SJCRH30 (cell line): ENCODE measurements at regions not wholly inside any gene's neighbourhood (a gene's known extent, or its start where the extent isn't known, plus 50 kb on each side); places are given as distances from the start of the nearest gene placed in this dataset.

Source experiments
- DNase-seq, 2 experiments: peaks; one replicate each; pipeline ENCODE4 v3.0.0-alpha.2; 2015 to 2020
- H3K27ac ChIP-seq: fragments of 250-450 bp; sonication (Bioruptor Pico); 2 replicates; pipeline ENCODE4 v1.5.1; 2020; ENCODE audit warnings: mild to moderate bottlenecking, moderate library complexity
- H3K27me3 ChIP-seq: fragments of 250-450 bp; sonication (Bioruptor Pico); 2 replicates; pipeline ENCODE4 v1.5.1; 2020; ENCODE audit warnings: mild to moderate bottlenecking, moderate library complexity
- H3K36me3 ChIP-seq: fragments of 250-450 bp; sonication (Bioruptor Pico); 2 replicates; pipeline ENCODE4 v1.5.1; 2020; ENCODE audit warnings: mild to moderate bottlenecking, moderate library complexity
- H3K4me1 ChIP-seq: fragments of 250-450 bp; sonication (Bioruptor Pico); 2 replicates; pipeline ENCODE4 v1.5.1; 2020; ENCODE audit warnings: mild to moderate bottlenecking, moderate library complexity
- H3K4me3 ChIP-seq: fragments of 250-450 bp; sonication (Bioruptor Pico); 2 replicates; pipeline ENCODE4 v1.5.1; 2020; ENCODE audit warnings: mild to moderate bottlenecking, moderate library complexity
- H3K9me3 ChIP-seq: fragments of 250-450 bp; sonication (Bioruptor Pico); replicated peaks from 2 replicates; pipeline ENCODE4 v1.5.1; 2020; ENCODE audit warnings: mild to moderate bottlenecking, moderate library complexity

DNA sequence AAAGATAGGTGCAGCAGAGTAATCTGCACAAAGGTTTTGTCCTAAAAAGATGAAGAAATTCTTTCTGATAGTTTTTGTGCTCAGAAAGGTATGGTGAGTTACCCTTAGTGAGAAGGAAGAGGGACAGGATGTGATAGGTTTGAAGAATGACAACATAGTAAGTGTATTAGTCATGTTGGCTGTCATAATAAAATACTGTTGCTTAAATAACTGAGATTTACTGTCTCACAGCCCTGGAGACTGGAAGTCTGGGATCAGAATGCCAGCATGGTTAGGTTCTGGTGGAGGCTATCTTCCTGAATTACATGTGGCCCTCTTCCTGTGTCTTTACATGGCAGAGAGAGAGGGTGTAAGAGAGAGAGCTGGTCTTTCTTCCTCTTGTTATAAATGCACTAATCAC, 965.2 kb downstream of the TTLL7 start:
- H3K9me3 ChIP-seq, result peaks cover 11% of the 10 kb centered on the region

DNA sequence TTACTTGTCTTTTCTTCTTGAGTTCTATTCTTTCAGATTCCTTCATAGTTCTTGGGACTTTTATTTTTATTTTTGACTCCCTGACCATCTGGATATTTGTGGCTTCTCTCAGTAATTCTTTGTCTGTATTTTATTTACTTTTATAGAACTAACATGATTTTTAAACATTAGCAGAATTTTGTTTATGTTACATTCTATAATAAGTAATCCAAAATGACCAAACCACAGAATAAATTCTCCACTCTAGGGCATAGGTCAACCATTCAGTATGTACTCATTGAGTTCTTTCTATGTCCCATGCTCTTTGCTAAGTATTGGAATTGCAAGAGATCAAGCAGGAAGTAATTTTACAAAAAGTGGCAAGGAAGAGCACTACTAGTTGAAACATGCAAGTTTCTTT, 969.0 kb downstream of the TTLL7 start:
- no peak overlapping the region for H3K27ac ChIP-seq
- no peak for DNase-seq
- H3K27me3 ChIP-seq, result no peaks in the 10 kb centered on the region
- no peaks in the 10 kb centered on the region for H3K4me1 ChIP-seq
- no peaks in the 10 kb centered on the region for H3K36me3 ChIP-seq
- H3K4me3 ChIP-seq, result no peak overlapping the region
- peaks cover 3% of the 10 kb centered on the region; the same call in 1 of the 2 replicates for H3K9me3 ChIP-seq

More for the DNA sequence above, 965.2 kb downstream of the TTLL7 start:
- no peak for DNase-seq
- H3K4me3 ChIP-seq, result no peak overlapping the region
- no peaks in the 10 kb centered on the region for H3K27me3 ChIP-seq
- no peaks in the 10 kb centered on the region for H3K36me3 ChIP-seq
- H3K27ac ChIP-seq, result no peak overlapping the region
- H3K4me1 ChIP-seq, result no peaks in the 10 kb centered on the region

GRCh38 chr1:83029050-83029449, 969.9 kb downstream of the TTLL7 start:
- Histone ChIP-seq H3K36me3 (no peaks in the 10 kb centered on the region), H3K4me3 (no peak overlapping the region), H3K27me3 (no peaks in the 10 kb centered on the region), H3K9me3 (no peaks in the 10 kb centered on the region; the same call in 1 of the 2 replicates), H3K27ac (no peak overlapping the region), H3K4me1 (no peaks in the 10 kb centered on the region)
- DNase-seq, result no peak

DNA sequence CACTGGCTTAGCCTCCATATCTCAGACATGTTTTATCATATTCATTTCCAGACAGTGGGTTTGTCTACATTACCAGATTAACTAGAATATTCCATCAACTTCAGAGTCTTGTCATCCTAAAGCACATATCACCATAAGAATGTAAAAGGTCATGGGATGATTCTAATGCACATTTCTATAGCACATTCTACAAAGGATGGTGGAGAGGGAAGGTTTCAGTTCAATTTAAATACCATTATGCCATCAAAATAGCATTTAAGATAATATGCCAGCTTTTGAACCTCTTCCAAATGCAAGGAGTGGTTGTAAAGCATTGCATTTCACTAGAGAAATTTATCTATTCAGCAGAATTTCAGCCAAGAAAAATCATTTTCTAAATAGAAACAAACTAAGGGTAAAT, 970.5 kb downstream of the TTLL7 start:
- H3K27ac ChIP-seq, result no peak overlapping the region
- H3K36me3 ChIP-seq, result no peaks in the 10 kb centered on the region
- H3K4me3 ChIP-seq, result no peak overlapping the region
- no peaks in the 10 kb centered on the region for H3K27me3 ChIP-seq
- H3K4me1 ChIP-seq, result no peaks in the 10 kb centered on the region
- H3K9me3 ChIP-seq, result no peaks in the 10 kb centered on the region
- no peak for DNase-seq

DNA sequence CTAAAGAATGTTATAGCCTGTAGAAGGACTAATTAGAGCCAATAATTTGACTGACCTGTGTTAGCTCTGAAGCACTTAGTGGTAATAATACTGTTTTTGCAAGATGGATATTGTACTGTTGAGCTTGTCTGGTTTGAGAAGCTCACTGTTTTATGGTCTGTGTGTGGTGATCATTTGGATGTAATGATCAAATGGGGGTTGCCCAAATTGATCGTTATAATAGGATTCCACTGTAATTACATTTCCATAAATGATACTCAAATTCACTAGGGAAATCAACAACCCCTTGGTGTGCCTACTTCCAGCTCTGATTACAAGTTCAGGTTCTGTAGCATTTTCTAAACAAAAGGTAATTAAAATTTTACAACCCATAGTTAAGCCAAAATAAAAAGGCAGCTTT, 971.4 kb downstream of the TTLL7 start:
- Histone ChIP-seq H3K9me3 (no peaks in the 10 kb centered on the region), H3K27ac (no peak overlapping the region), H3K36me3 (no peaks in the 10 kb centered on the region), H3K4me1 (no peaks in the 10 kb centered on the region), H3K4me3 (no peak overlapping the region), H3K27me3 (no peaks in the 10 kb centered on the region)
- no peak for DNase-seq

- no peaks in the 10 kb centered on the region for H3K27me3 ChIP-seq
- H3K4me3 ChIP-seq, result no peak overlapping the region
- no peaks in the 10 kb centered on the region for H3K36me3 ChIP-seq
- H3K4me1 ChIP-seq, result no peaks in the 10 kb centered on the region
- no peaks in the 10 kb centered on the region for H3K9me3 ChIP-seq
- no peak for DNase-seq
- H3K27ac ChIP-seq, result no peak overlapping the region
Measured at GRCh38 chr1:83026745-83027144, 972.2 kb downstream of the TTLL7 start.

DNA sequence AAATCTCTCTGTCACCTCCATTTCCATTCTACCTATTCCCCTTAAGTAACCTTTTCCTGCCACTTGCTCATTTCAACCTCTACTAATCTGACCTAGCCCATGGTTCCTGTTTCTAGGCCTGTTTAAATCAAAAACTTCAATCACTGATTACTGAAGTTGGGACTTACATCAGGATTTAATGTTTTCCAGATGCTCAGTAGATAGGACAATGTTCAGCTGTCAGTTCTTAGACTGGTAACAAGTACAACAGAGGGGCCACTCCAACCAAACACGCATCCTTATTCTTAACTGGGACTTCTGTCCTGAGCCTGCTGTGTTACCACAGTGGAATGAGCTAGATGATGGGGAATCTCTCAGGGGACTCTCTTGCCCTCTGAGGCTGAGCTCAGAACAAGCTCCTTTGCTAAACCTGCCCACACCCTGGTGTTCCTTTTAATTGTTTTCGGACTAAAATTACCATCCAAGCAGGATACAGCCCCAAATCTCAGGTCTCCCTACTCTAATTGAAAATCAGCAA, 974.6 kb downstream of the TTLL7 start:
- H3K4me1 ChIP-seq, result no peaks in the 10 kb centered on the region
- no peak overlapping the region for H3K27ac ChIP-seq
- no peak for DNase-seq
- H3K4me3 ChIP-seq, result no peak overlapping the region
- no peaks in the 10 kb centered on the region for H3K27me3 ChIP-seq
- no peaks in the 10 kb centered on the region for H3K36me3 ChIP-seq
- H3K9me3 ChIP-seq, result no peaks in the 10 kb centered on the region

- no peak for DNase-seq
- Histone ChIP-seq H3K36me3 (no peaks in the 10 kb centered on the region), H3K4me1 (no peaks in the 10 kb centered on the region), H3K27ac (no peak overlapping the region), H3K9me3 (no peaks in the 10 kb centered on the region), H3K4me3 (no peak overlapping the region), H3K27me3 (no peaks in the 10 kb centered on the region)
Measured at GRCh38 chr1:83023212-83023611, 975.7 kb downstream of the TTLL7 start.

DNA sequence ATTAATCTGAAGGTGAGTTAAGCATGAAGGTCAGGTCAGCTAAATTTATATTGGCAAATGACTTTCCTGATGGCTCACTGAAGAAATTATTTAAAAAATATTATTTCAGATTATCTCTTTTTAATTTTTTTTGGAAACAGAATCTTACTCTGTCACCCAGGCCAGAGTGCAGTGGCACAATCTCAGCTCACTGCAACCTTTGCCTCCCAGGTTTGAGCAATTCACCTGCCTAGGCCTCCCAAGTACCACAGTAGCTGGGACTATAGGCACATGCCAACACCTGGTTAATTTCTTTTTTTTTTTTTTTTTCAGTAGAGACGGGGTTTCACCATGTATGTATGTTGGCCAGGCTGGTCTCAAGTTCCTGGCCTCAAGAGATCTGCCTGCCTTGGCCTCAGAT, 976.7 kb downstream of the TTLL7 start:
- no peaks in the 10 kb centered on the region for H3K27me3 ChIP-seq
- no peak for DNase-seq
- no peak overlapping the region for H3K27ac ChIP-seq
- no peaks in the 10 kb centered on the region for H3K36me3 ChIP-seq
- H3K4me1 ChIP-seq, result no peaks in the 10 kb centered on the region
- no peaks in the 10 kb centered on the region for H3K9me3 ChIP-seq
- H3K4me3 ChIP-seq, result no peak overlapping the region

DNA sequence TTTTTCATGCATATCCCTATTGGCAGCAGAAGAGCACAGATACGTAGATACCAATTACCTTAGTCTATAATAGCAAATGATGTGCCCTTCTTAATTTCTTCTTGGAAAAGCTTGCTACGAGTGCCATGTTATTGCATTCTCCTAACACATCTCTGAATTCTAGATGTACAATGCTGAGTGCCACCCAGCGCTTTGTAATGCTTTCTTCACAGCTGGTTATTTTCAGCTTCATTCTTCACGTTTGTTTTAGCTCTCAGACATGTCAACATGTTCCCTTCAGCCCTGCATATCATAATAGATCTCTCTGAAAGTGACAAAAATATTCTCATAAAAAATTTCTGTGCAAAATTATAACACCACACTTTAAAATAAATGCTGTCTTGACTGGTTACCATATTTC, 981.2 kb downstream of the TTLL7 start:
- Histone ChIP-seq H3K27me3 (no peaks in the 10 kb centered on the region), H3K4me1 (no peaks in the 10 kb centered on the region), H3K4me3 (no peak overlapping the region), H3K9me3 (no peaks in the 10 kb centered on the region), H3K27ac (no peak overlapping the region), H3K36me3 (no peaks in the 10 kb centered on the region)
- no peak for DNase-seq

DNA sequence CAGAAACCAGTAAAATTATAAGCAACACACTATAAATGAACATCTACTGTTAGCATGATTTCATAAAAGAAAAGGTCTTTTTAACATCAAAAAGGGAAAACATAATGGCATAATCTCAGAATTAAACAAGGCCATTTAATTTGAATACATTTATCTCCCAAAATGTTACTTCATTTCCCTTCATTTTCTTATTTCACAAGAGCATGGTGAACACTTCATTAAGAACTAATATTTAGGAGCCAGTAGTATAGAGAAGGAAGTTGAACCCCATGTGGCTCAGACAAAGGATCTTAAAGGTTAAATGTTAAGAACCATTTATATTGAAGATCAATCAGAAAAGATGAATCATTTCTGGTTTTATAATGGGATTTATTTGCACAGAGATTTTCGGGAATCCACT, 981.7 kb downstream of the TTLL7 start:
- H3K4me1 ChIP-seq, result no peaks in the 10 kb centered on the region
- no peak for DNase-seq
- H3K9me3 ChIP-seq, result no peaks in the 10 kb centered on the region
- no peaks in the 10 kb centered on the region for H3K27me3 ChIP-seq
- no peaks in the 10 kb centered on the region for H3K36me3 ChIP-seq
- no peak overlapping the region for H3K4me3 ChIP-seq
- no peak overlapping the region for H3K27ac ChIP-seq

- Histone ChIP-seq H3K27ac (no peak overlapping the region), H3K9me3 (no peaks in the 10 kb centered on the region), H3K4me1 (no peaks in the 10 kb centered on the region), H3K36me3 (no peaks in the 10 kb centered on the region), H3K4me3 (no peak overlapping the region), H3K27me3 (no peaks in the 10 kb centered on the region)
- DNase-seq, result no peak
Measured at GRCh38 chr1:83016354-83016849, 982.5 kb downstream of the TTLL7 start.

DNA sequence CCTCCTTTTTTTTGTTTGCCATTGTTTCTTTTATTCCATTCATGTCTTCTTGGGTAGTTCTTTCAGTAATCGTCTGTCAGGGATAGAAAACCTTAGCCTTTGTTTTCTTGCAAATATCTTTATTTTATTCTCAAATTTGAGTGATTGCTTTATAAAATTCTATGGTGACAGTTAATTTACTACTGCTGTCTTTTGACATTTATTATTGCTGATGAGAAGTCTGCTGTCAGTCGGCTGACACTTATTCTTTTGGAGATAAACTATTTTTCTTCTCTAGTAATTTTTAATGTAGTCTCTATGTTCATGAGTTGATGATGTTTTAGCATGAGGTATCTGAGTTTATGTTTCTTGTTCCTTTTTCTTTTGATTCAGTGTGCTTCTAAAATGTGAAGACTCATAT, 983.8 kb downstream of the TTLL7 start:
- H3K27me3 ChIP-seq, result no peaks in the 10 kb centered on the region
- no peaks in the 10 kb centered on the region for H3K4me1 ChIP-seq
- no peak for DNase-seq
- no peak overlapping the region for H3K27ac ChIP-seq
- no peaks in the 10 kb centered on the region for H3K36me3 ChIP-seq
- H3K4me3 ChIP-seq, result no peak overlapping the region
- H3K9me3 ChIP-seq, result no peaks in the 10 kb centered on the region

- H3K27me3 ChIP-seq, result no peaks in the 10 kb centered on the region
- H3K4me1 ChIP-seq, result no peaks in the 10 kb centered on the region
- no peaks in the 10 kb centered on the region for H3K36me3 ChIP-seq
- no peak for DNase-seq
- no peaks in the 10 kb centered on the region for H3K9me3 ChIP-seq
- H3K27ac ChIP-seq, result no peak overlapping the region
- H3K4me3 ChIP-seq, result no peak overlapping the region
Measured at GRCh38 chr1:83012950-83013349, 986.0 kb downstream of the TTLL7 start.

- Histone ChIP-seq H3K27ac (no peak overlapping the region), H3K9me3 (no peaks in the 10 kb centered on the region), H3K36me3 (no peaks in the 10 kb centered on the region), H3K4me1 (no peaks in the 10 kb centered on the region), H3K4me3 (no peak overlapping the region), H3K27me3 (no peaks in the 10 kb centered on the region)
- DNase-seq, result no peak
Measured at GRCh38 chr1:83011265-83011664, 987.7 kb downstream of the TTLL7 start.

DNA sequence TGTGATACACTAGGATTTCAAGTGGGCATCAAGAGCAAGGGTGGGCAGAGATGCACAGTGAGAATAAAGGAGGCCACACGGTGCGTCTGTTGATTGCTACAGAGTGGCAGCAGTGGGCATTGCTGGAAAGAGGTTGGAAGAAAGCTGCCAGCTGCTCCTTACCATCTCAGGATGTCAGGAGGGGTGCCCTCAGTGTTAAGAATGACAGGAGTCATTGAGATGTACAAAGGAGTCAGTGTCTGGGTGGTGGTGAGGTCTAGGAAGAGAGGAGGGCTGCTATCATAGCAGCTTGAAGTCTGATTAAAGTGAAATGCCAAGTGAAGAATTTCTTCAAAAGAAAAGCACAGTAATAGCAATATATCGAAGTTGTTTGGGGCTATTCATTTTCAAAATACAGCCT, 992.7 kb downstream of the TTLL7 start:
- H3K36me3 ChIP-seq, result no peaks in the 10 kb centered on the region
- DNase-seq, result no peak
- no peak overlapping the region for H3K27ac ChIP-seq
- H3K27me3 ChIP-seq, result no peaks in the 10 kb centered on the region
- no peak overlapping the region for H3K4me3 ChIP-seq
- H3K4me1 ChIP-seq, result no peaks in the 10 kb centered on the region
- no peaks in the 10 kb centered on the region for H3K9me3 ChIP-seq
